ENCODE measurements at regions not wholly inside any gene's neighbourhood (a gene's known extent, or its start where the extent isn't known, plus 50 kb on each side); places are given as distances from the start of the nearest gene placed in this dataset.

DNA sequence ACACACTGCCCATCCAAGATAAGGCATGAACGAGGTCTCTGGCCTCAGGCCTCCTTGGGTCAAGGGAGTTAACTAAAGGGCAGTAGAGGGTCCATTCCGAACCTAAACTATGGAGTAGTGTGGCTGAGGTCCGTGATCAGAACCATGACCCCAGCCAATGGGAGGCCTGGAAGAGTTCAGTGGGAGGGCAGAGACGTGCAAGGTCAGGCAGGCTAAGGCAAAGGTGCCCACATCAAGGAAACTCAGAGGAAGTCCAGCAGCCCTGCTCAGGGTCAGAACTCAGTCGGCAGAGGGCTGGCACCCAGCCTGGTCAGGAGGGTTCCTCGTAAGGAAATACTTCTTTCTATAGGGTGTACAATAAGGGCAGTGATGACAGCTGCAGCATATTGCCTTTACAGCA lies 152.2 kb downstream of the SOD2 start:
- TF ChIP-seq, protein P1, sequence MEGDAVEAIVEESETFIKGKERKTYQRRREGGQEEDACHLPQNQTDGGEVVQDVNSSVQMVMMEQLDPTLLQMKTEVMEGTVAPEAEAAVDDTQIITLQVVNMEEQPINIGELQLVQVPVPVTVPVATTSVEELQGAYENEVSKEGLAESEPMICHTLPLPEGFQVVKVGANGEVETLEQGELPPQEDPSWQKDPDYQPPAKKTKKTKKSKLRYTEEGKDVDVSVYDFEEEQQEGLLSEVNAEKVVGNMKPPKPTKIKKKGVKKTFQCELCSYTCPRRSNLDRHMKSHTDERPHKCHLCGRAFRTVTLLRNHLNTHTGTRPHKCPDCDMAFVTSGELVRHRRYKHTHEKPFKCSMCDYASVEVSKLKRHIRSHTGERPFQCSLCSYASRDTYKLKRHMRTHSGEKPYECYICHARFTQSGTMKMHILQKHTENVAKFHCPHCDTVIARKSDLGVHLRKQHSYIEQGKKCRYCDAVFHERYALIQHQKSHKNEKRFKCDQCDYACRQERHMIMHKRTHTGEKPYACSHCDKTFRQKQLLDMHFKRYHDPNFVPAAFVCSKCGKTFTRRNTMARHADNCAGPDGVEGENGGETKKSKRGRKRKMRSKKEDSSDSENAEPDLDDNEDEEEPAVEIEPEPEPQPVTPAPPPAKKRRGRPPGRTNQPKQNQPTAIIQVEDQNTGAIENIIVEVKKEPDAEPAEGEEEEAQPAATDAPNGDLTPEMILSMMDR (IDR thresholded peaks at IDR 0.05 in 8 of 11, conservative IDR thresholded peaks at IDR 0.05 in 3 of 11), result no peak
- TF ChIP-seq POLR2A (IDR thresholded peaks at IDR 0.05) (no peak), POLR2AphosphoS5 (IDR thresholded peaks at IDR 0.05) (no peak)

All from spleen (tissue), 7 donors.